ENCODE measurements at regions not wholly inside any gene's neighbourhood (a gene's known extent, or its start where the extent isn't known, plus 50 kb on each side); places are given as distances from the start of the nearest gene placed in this dataset.
"Not testable (repeated sequence)": the region's sequence is repeated elsewhere in the genome, so short reads cannot be mapped to it uniquely, and the experiment has no call there.

DNA sequence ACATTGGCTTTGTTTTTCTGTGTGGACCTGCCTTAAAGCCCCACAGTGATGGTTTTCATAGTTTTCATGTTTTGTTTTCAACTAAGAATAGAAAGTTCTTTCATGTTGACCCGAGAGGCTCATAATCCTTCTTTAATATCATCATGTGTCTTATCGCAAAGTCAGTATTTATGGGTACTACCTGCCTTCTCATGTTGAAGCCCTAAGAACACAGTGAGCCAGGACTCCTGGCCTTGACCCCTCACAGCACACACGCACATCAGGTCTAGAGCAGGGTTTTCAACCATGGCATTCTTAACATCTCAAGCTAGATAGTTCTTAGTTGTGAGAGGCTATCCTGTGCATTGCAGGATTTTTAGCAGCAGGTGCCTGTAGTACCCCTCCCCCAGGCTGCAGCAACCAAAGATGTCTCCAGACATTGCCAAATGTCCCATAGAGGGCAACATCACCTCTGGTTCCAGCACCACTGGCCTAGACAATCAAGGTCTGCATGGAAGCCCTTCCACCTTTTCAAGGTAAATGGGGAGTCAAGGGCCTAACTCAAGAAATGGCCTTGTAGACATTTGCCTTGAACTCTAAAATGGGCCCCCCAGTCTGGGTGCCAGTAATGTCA, 118.3 kb downstream of the MTHFS start:
- Histone ChIP-seq H3K27ac (ENCODE audit: low read length) (no peak overlapping the region), H3K27me3 (ENCODE audit: control insufficient read depth, insufficient read depth, low read length) (no peaks in the 10 kb centered on the region), H3K4me3 (ENCODE audit: low read length) (no peak overlapping the region), H3K4me1 (ENCODE audit: control insufficient read depth, insufficient read depth, low read length) (no peaks in the 10 kb centered on the region), H3K36me3 (ENCODE audit: control insufficient read depth, insufficient read depth, low read length) (no peaks in the 10 kb centered on the region), H3K9me3 (ENCODE audit: control insufficient read depth, insufficient read depth, low read length) (no peaks in the 10 kb centered on the region)
- WGBS (ENCODE audit: insufficient coverage, insufficient read length) = no CpG with 5 or more reads among the region's 3 CpGs
- DNase-seq (ENCODE audit: low read depth, low spot score) = no peak

GRCh38 chr15:79779746-79780145, 117.1 kb downstream of the MTHFS start:
- H3K4me3 ChIP-seq (ENCODE audit: low read length) = no peak overlapping the region
- H3K27ac ChIP-seq (ENCODE audit: low read length) = no peak overlapping the region
- WGBS (ENCODE audit: insufficient coverage, insufficient read length) = no CpG with 5 or more reads among the region's 2 CpGs
- H3K27me3 ChIP-seq (ENCODE audit: control insufficient read depth, insufficient read depth, low read length) = no peaks in the 10 kb centered on the region
- no peaks in the 10 kb centered on the region for H3K36me3 ChIP-seq (ENCODE audit: control insufficient read depth, insufficient read depth, low read length)
- no peaks in the 10 kb centered on the region for H3K4me1 ChIP-seq (ENCODE audit: control insufficient read depth, insufficient read depth, low read length)
- DNase-seq (ENCODE audit: low read depth, low spot score) = no peak
- no peaks in the 10 kb centered on the region for H3K9me3 ChIP-seq (ENCODE audit: control insufficient read depth, insufficient read depth, low read length)

DNA sequence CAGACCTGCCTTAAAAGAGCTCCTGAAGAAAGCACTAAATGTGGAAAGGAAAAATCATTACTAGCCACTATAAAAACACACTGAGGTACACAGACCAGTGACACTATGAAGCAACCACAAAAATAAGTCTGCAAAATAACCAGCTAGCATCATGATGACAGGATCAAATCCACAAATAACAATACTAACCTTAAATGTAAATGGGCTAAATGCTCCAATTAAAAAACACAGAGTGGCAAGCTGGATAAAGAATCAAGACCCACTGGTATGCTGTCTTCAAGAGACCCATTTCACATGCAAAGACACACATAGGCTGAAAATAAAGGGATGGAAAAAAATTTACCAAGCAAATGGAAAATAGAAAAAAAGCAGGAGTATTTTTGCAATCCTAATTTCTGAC, 114.5 kb downstream of the MTHFS start:
- DNase-seq (ENCODE audit: low read depth, low spot score); H3K36me3 ChIP-seq (ENCODE audit: control insufficient read depth, insufficient read depth, low read length); H3K4me3 ChIP-seq (ENCODE audit: low read length); H3K4me1 ChIP-seq (ENCODE audit: control insufficient read depth, insufficient read depth, low read length); H3K9me3 ChIP-seq (ENCODE audit: control insufficient read depth, insufficient read depth, low read length); H3K27ac ChIP-seq (ENCODE audit: low read length); H3K27me3 ChIP-seq (ENCODE audit: control insufficient read depth, insufficient read depth, low read length): not testable (repeated sequence)

Data from iPS DF 6.9 (cell line).